GM12878 (cell line): ENCODE measurements at regions not wholly inside any gene's neighbourhood (a gene's known extent, or its start where the extent isn't known, plus 50 kb on each side); places are given as distances from the start of the nearest gene placed in this dataset.

Source experiments
- ATAC-seq: fragments of 200-7000 bp; cut with Tn5 transposase; 3 replicates; pipeline ENCODE4 v1.9.1; 2020; ENCODE audit warnings: mild to moderate bottlenecking, moderate library complexity
- BruUV-seq: library from RNA; stranded (reverse); fragments of 400-500 nt; replicated peaks from 2 replicates; lab custom pipeline; 2021; lab: Mats Ljungman, UMichigan
- CTCF ChIA-PET: fragments of 300-600 bp; sonication (Branson Sonifier 250); formaldehyde crosslinking; extraction: SDS; loops from one replicate; lab custom pipeline; 2021; ENCODE audit warnings: inconsistent platforms; lab: Yijun Ruan, JAX
- POLR2A ChIA-PET: fragments of 350-600 bp; formaldehyde crosslinking; extraction: SDS; loops from one replicate; lab custom pipeline; 2021; ENCODE audit warnings: inconsistent platforms; lab: Charles Lee
- RAD21 ChIA-PET: fragments of 300-600 bp; sonication (Branson Sonifier 250); formaldehyde crosslinking; loops from one replicate; lab custom pipeline; 2023; ENCODE audit warnings: antibody characterized with exemption; ENCODE audit not compliant: unreplicated experiment; lab: Charles Lee
- SMC1A ChIA-PET: fragments of 300-600 bp; sonication (Branson Sonifier 250); formaldehyde crosslinking; loops from one replicate; lab custom pipeline; 2023; ENCODE audit not compliant: unreplicated experiment, uncharacterized antibody; lab: Charles Lee
- DNase-seq: peaks from one replicate; pipeline ENCODE4 v3.0.0-alpha.2; 2011; ENCODE audit warnings: low read depth, low spot score
- FAIRE-seq: peaks from 3 replicates; lab custom pipeline; 2011; peaks lifted over from hg19 to GRCh38; lab: Jason Lieb, UNC
- H2AFZ ChIP-seq: 2 replicates; pipeline ENCODE4 v1.6.0; 2011; ENCODE audit warnings: low read depth, low read length, control low read depth; ENCODE audit not compliant: control insufficient read depth
- H3K27ac ChIP-seq: 2 replicates; pipeline ENCODE4 v1.5.1; 2011; ENCODE audit warnings: control low read depth; ENCODE audit not compliant: control insufficient read depth, insufficient read depth
- H3K27me3 ChIP-seq, 2 experiments: replicated peaks in 1 of 2; 2 replicates each; pipeline versions ENCODE4 v1.6.0 to v1.6.1; 2011; ENCODE audit warnings: low read length in 1 of 2; ENCODE audit not compliant: control insufficient read depth in 2 of 2, insufficient read depth in 2 of 2
- H3K36me3 ChIP-seq, 2 experiments: 2 replicates each; pipeline ENCODE4 v1.5.1; 2011; ENCODE audit warnings: low read length in 1 of 2; ENCODE audit not compliant: control insufficient read depth in 2 of 2, insufficient read depth in 2 of 2
- H3K4me1 ChIP-seq: 2 replicates; pipeline ENCODE4 v1.6.1; 2011; ENCODE audit warnings: mild to moderate bottlenecking, low read length, moderate library complexity, mixed read lengths; ENCODE audit not compliant: control insufficient read depth, insufficient read depth
- H3K4me2 ChIP-seq: 2 replicates; pipeline ENCODE4 v1.6.0; 2011; ENCODE audit warnings: control low read depth; ENCODE audit not compliant: control insufficient read depth, insufficient read depth
- H3K4me3 ChIP-seq: fragments of 200-600 bp; sonication (generic); 2 replicates; pipeline ENCODE4 v1.5.1; 2016
- H3K79me2 ChIP-seq: 2 replicates; pipeline ENCODE4 v1.6.0; 2011; ENCODE audit warnings: low read length; ENCODE audit not compliant: control insufficient read depth, insufficient read depth
- H3K9ac ChIP-seq: 2 replicates; pipeline ENCODE4 v1.8.0; 2011; ENCODE audit warnings: low read length, control low read depth, mixed read lengths; ENCODE audit not compliant: control insufficient read depth, insufficient read depth
- H3K9me3 ChIP-seq: replicated peaks from 3 replicates; pipeline ENCODE4 v1.5.1; 2011; ENCODE audit warnings: mild to moderate bottlenecking, low read length; ENCODE audit not compliant: control insufficient read depth, insufficient read depth
- H4K20me1 ChIP-seq: 2 replicates; pipeline ENCODE4 v1.6.0; 2011; ENCODE audit not compliant: control insufficient read depth, insufficient read depth
- ASH2L ChIP-seq: fragments of 300-600, 200-600 bp; sonication (generic); IDR thresholded peaks from 2 replicates; pipeline ENCODE4 v1.6.1; 2017; ENCODE audit warnings: low read depth, mild to moderate bottlenecking, borderline replicate concordance
- BACH1 ChIP-seq: fragments of 450-650 bp; IDR thresholded peaks from 2 replicates; pipeline ENCODE4 v1.6.1; 2017; ENCODE audit warnings: mild to moderate bottlenecking, borderline replicate concordance
- ELK1 ChIP-seq: IDR thresholded peaks from 2 replicates; pipeline ENCODE4 v1.6.1; 2012; ENCODE audit warnings: low read depth, low read length, improper control_type of control experiment
- KLF5 ChIP-seq: fragments of 450-650 bp; IDR thresholded peaks from 2 replicates; pipeline ENCODE4 v1.6.1; 2014; ENCODE audit warnings: mild to moderate bottlenecking; ENCODE audit not compliant: partially characterized antibody
- LARP7 ChIP-seq: fragments of 450-650 bp; IDR thresholded peaks from 2 replicates; pipeline ENCODE4 v1.6.1; 2017; ENCODE audit warnings: mild to moderate bottlenecking
- SMC3 ChIP-seq: IDR thresholded peaks from 2 replicates; pipeline ENCODE4 v1.6.1; 2011; ENCODE audit warnings: low read length, improper control_type of control experiment, borderline replicate concordance
- SUZ12 ChIP-seq: fragments of 200-600 bp; sonication (generic); IDR thresholded peaks from one replicate; pipeline ENCODE4 v1.6.1; 2018; ENCODE audit warnings: antibody characterized with exemption, mild to moderate bottlenecking; ENCODE audit not compliant: unreplicated experiment
- TCF7 ChIP-seq: IDR thresholded peaks from 2 replicates; pipeline ENCODE4 v1.6.1; 2014; ENCODE audit warnings: antibody characterized with exemption, borderline replicate concordance
- YBX1 ChIP-seq: fragments of 450-650 bp; IDR thresholded peaks from 2 replicates; pipeline ENCODE4 v1.6.1; 2016; ENCODE audit warnings: antibody characterized with exemption
- ZNF622 ChIP-seq: fragments of 450-650 bp; IDR thresholded peaks from 2 replicates; pipeline ENCODE4 v1.6.1; 2017; ENCODE audit warnings: mild to moderate bottlenecking, inconsistent platforms
- WGBS: methylation state at CpG from one replicate; pipeline ENCODE4 v1.1.6; 2016; ENCODE audit warnings: low lambda C conversion rate; ENCODE audit not compliant: insufficient replicate concordance, insufficient coverage; ENCODE audit errors: missing lambda C conversion rate; 5-methylcytosine and 5-hydroxymethylcytosine counted together
- in situ Hi-C: fragments of 300-500 bp; cut with MboI; formaldehyde crosslinking; loops from 9 replicates; pipeline ENCODE4 v1.14.3; 2018; ENCODE audit warnings: mixed read lengths
- intact Hi-C: fragments of 100-400 bp; cut with micrococcal nuclease; formaldehyde crosslinking; loops from one replicate; pipeline ENCODE4 v1.14.2; 2022; ENCODE audit not compliant: unreplicated experiment
- TF ChIP-seq, protein P1 (sequence below): IDR thresholded peaks from 2 replicates; pipeline ENCODE4 v1.6.1; 2011; ENCODE audit warnings: low read depth, low read length, improper control_type of control experiment, borderline replicate concordance
- TF ChIP-seq, protein P2 (sequence below): fragments of 450-650 bp; IDR thresholded peaks from 2 replicates; pipeline ENCODE4 v1.6.1; 2016; ENCODE audit warnings: mild to moderate bottlenecking, moderate library complexity, borderline replicate concordance
- TF ChIP-seq, protein P3 (sequence below): IDR thresholded peaks from 2 replicates; pipeline ENCODE4 v1.6.1; 2011; ENCODE audit warnings: mild to moderate bottlenecking, low read depth, low read length, moderate library complexity; ENCODE audit not compliant: insufficient replicate concordance

DNA sequence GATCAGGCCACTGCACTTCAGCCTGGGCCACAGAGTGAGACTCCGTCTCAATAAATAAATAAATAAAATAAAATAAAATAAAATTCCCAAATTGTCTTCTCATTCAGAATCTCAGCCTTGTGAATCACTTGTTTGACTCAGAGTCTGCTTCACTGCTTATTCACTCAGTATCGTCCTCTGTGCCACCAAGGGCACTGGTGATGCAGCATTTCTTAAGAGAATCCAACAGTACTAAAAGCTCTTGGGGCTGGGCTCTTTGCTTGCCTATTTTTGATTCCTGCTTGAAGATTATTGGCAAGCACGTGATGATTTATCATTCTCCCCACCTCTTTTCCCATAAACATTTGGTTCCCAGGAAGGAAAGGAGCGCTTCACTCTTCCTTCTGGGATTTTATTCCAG lies 54.8 kb upstream of the HMGB1 start:
- Histone ChIP-seq H3K9ac (no peak overlapping the region), H3K36me3 (no peaks in the 10 kb centered on the region), H3K9me3 (no peaks in the 10 kb centered on the region), H3K79me2 (no peaks in the 10 kb centered on the region), H4K20me1 (no peaks in the 10 kb centered on the region), H3K27ac (no peak overlapping the region), H3K4me2 (no peak overlapping the region), H3K4me3 (no peak overlapping the region), H2AFZ (no peak overlapping the region), H3K4me1 (no peaks in the 10 kb centered on the region), H3K27me3 (no peaks in the 10 kb centered on the region)
- RAD21 ChIA-PET = no interaction called here
- POLR2A ChIA-PET = no interaction called here
- SMC1A ChIA-PET = no interaction called here
- CTCF ChIA-PET = no interaction called here
- in situ Hi-C loops = no loop called here
- intact Hi-C loops = no loop called here
- DNase-seq = no peak
- WGBS = 69% methylated on average over 4 of the region's 4 CpGs
- BruUV-seq = no TSS peak
- TF ChIP-seq, protein P1, sequence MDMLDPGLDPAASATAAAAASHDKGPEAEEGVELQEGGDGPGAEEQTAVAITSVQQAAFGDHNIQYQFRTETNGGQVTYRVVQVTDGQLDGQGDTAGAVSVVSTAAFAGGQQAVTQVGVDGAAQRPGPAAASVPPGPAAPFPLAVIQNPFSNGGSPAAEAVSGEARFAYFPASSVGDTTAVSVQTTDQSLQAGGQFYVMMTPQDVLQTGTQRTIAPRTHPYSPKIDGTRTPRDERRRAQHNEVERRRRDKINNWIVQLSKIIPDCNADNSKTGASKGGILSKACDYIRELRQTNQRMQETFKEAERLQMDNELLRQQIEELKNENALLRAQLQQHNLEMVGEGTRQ = no peak
- TF ChIP-seq BACH1 (no peak), SUZ12 (no peak), TCF7 (no peak), SMC3 (no peak), YBX1 (no peak), ASH2L (no peak), KLF5 (no peak), LARP7 (no peak), ZNF622 (no peak), ELK1 (no peak)
- TF ChIP-seq, protein P2, sequence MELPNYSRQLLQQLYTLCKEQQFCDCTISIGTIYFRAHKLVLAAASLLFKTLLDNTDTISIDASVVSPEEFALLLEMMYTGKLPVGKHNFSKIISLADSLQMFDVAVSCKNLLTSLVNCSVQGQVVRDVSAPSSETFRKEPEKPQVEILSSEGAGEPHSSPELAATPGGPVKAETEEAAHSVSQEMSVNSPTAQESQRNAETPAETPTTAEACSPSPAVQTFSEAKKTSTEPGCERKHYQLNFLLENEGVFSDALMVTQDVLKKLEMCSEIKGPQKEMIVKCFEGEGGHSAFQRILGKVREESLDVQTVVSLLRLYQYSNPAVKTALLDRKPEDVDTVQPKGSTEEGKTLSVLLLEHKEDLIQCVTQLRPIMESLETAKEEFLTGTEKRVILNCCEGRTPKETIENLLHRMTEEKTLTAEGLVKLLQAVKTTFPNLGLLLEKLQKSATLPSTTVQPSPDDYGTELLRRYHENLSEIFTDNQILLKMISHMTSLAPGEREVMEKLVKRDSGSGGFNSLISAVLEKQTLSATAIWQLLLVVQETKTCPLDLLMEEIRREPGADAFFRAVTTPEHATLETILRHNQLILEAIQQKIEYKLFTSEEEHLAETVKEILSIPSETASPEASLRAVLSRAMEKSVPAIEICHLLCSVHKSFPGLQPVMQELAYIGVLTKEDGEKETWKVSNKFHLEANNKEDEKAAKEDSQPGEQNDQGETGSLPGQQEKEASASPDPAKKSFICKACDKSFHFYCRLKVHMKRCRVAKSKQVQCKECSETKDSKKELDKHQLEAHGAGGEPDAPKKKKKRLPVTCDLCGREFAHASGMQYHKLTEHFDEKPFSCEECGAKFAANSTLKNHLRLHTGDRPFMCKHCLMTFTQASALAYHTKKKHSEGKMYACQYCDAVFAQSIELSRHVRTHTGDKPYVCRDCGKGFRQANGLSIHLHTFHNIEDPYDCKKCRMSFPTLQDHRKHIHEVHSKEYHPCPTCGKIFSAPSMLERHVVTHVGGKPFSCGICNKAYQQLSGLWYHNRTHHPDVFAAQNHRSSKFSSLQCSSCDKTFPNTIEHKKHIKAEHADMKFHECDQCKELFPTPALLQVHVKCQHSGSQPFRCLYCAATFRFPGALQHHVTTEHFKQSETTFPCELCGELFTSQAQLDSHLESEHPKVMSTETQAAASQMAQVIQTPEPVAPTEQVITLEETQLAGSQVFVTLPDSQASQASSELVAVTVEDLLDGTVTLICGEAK = no peak
- TF ChIP-seq, protein P3, sequence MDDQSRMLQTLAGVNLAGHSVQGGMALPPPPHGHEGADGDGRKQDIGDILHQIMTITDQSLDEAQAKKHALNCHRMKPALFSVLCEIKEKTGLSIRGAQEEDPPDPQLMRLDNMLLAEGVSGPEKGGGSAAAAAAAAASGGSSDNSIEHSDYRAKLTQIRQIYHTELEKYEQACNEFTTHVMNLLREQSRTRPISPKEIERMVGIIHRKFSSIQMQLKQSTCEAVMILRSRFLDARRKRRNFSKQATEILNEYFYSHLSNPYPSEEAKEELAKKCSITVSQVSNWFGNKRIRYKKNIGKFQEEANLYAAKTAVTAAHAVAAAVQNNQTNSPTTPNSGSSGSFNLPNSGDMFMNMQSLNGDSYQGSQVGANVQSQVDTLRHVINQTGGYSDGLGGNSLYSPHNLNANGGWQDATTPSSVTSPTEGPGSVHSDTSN = no peak
- no peak for ATAC-seq
- no peak for FAIRE-seq
